ENCODE measurements at regions not wholly inside any gene's neighbourhood (a gene's known extent, or its start where the extent isn't known, plus 50 kb on each side); places are given as distances from the start of the nearest gene placed in this dataset.

- Histone ChIP-seq H3K9me3 (ENCODE audit: insufficient read depth, low read length, severe bottlenecking) (no peaks in the 10 kb centered on the region), H4K20me1 (ENCODE audit: insufficient read depth, low read length) (no peaks in the 10 kb centered on the region), H3K36me3 (ENCODE audit: insufficient read depth, low read length) (no peaks in the 10 kb centered on the region), H3K27me3 (ENCODE audit: insufficient read depth, low read length, poor library complexity) (no peaks in the 10 kb centered on the region), H3K4me3 (ENCODE audit: low read depth in 1 of 2, low read length in 2 of 2) (no peak overlapping the region), H2AFZ (ENCODE audit: low read depth, low read length) (no peak overlapping the region), H3K27ac (ENCODE audit: low read length) (no peak overlapping the region), H3K4me2 (ENCODE audit: insufficient read depth, low read length) (no peak overlapping the region), H3K79me2 (ENCODE audit: insufficient read depth, low read length) (no peaks in the 10 kb centered on the region), H3K9ac (ENCODE audit: low read depth, low read length) (no peak overlapping the region), H3K4me1 (ENCODE audit: insufficient read depth, low read length) (peaks cover 18% of the 10 kb centered on the region)
- no peak for TF ChIP-seq CTCF (IDR thresholded peaks at IDR 0.05; ENCODE audit: borderline replicate concordance, extremely low read depth, low read length, poor library complexity, severe bottlenecking)
- ATAC-seq (ENCODE audit: insufficient read depth, low read depth) (no peak), DNase-seq (no peak)
These were observed 386.2 kb upstream of the SLC30A5 start for GRCh38 chr5:68707575-68707974.

DNA sequence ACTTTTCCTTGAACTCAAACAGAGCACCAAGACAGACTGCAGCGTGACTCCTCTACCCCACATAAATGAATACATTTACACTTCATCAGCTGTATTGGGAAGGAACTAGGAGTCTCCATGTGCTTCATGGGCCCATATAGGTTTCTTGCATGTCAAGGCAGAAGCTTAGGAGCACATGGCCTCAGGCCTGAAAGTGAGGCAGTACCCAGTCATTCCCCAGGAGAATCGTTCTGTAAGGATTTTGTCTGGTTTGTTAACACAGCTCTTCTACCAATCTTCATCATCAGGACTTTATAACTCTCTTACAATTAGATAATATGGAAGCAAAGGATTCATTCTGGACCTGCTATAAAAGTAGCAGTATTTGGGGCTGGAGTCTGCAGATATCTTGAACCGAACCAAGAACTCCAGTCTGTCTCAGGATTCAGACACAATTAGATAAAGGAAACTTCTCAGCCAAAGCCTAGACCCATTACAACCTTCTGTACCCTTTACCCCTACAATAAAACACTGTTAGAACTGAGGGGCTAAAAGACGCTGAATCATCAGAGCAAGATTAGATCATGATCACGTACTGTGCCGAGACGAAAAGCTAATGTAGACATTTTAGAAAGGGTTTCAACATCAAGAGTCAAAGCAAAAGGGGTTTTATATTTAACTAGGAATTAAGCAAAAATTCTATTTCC is 385.5 kb upstream of the SLC30A5 start:
- no peak overlapping the region for H3K27ac ChIP-seq (ENCODE audit: low read length)
- no peak for TF ChIP-seq CTCF (IDR thresholded peaks at IDR 0.05; ENCODE audit: borderline replicate concordance, extremely low read depth, low read length, poor library complexity, severe bottlenecking)
- no peak overlapping the region for H3K9ac ChIP-seq (ENCODE audit: low read depth, low read length)
- no peak for ATAC-seq (ENCODE audit: insufficient read depth, low read depth)
- H3K4me1 ChIP-seq (ENCODE audit: insufficient read depth, low read length): peaks cover 18% of the 10 kb centered on the region
- H3K4me2 ChIP-seq (ENCODE audit: insufficient read depth, low read length): no peak overlapping the region
- H3K27me3 ChIP-seq (ENCODE audit: insufficient read depth, low read length, poor library complexity): no peaks in the 10 kb centered on the region
- H3K9me3 ChIP-seq (ENCODE audit: insufficient read depth, low read length, severe bottlenecking): no peaks in the 10 kb centered on the region
- no peak overlapping the region for H2AFZ ChIP-seq (ENCODE audit: low read depth, low read length)
- DNase-seq: no peak
- no peaks in the 10 kb centered on the region for H3K36me3 ChIP-seq (ENCODE audit: insufficient read depth, low read length)
- no peaks in the 10 kb centered on the region for H3K79me2 ChIP-seq (ENCODE audit: insufficient read depth, low read length)
- H3K4me3 ChIP-seq (ENCODE audit: low read depth in 1 of 2, low read length in 2 of 2): no peak overlapping the region
- H4K20me1 ChIP-seq (ENCODE audit: insufficient read depth, low read length): no peaks in the 10 kb centered on the region

GRCh38 chr5:68708842-68709170 is 385.0 kb upstream of the SLC30A5 start:
- Histone ChIP-seq H3K4me3 (ENCODE audit: low read depth in 1 of 2, low read length in 2 of 2) (no peak overlapping the region), H3K4me2 (ENCODE audit: insufficient read depth, low read length) (no peak overlapping the region), H3K27ac (ENCODE audit: low read length) (no peak overlapping the region), H3K9ac (ENCODE audit: low read depth, low read length) (no peak overlapping the region), H3K27me3 (ENCODE audit: insufficient read depth, low read length, poor library complexity) (no peaks in the 10 kb centered on the region), H3K9me3 (ENCODE audit: insufficient read depth, low read length, severe bottlenecking) (no peaks in the 10 kb centered on the region), H3K36me3 (ENCODE audit: insufficient read depth, low read length) (no peaks in the 10 kb centered on the region), H2AFZ (ENCODE audit: low read depth, low read length) (no peak overlapping the region), H3K4me1 (ENCODE audit: insufficient read depth, low read length) (peaks cover 18% of the 10 kb centered on the region), H3K79me2 (ENCODE audit: insufficient read depth, low read length) (no peaks in the 10 kb centered on the region), H4K20me1 (ENCODE audit: insufficient read depth, low read length) (no peaks in the 10 kb centered on the region)
- DNase-seq (no peak), ATAC-seq (ENCODE audit: insufficient read depth, low read depth) (no peak)
- TF ChIP-seq CTCF (IDR thresholded peaks at IDR 0.05; ENCODE audit: borderline replicate concordance, extremely low read depth, low read length, poor library complexity, severe bottlenecking): no peak
- TF ChIP-seq EZH2 (IDR thresholded peaks at IDR 0.05; ENCODE audit: borderline replicate concordance, low read depth, low read length, severe bottlenecking): no peak

DNA sequence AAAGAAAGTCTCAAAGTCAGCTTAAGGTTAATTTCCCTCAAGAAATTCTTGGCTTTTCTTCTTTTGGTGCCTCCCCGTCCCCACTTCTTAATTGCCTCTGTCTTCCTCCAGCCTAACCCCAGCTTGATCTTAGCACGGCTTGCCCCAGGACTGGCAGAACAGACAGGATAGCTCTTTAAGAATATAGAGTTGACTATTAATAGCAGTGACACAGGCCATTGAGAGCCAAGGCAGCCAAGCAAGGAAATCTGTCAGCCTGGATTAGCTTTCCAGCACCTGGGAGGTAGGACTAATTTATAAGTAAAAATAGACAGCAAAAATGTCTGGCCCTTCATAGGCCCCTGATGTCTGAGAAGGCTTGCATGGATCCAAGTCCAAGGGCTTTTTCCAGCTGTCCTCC is 384.6 kb upstream of the SLC30A5 start:
- no peak for ATAC-seq (ENCODE audit: insufficient read depth, low read depth)
- TF ChIP-seq CTCF (IDR thresholded peaks at IDR 0.05; ENCODE audit: borderline replicate concordance, extremely low read depth, low read length, poor library complexity, severe bottlenecking) (no peak), EZH2 (IDR thresholded peaks at IDR 0.05; ENCODE audit: borderline replicate concordance, low read depth, low read length, severe bottlenecking) (no peak)

More for the DNA sequence above, 384.6 kb upstream of the SLC30A5 start:
- H3K4me3 ChIP-seq (ENCODE audit: low read depth in 1 of 2, low read length in 2 of 2): no peak overlapping the region
- H4K20me1 ChIP-seq (ENCODE audit: insufficient read depth, low read length): no peaks in the 10 kb centered on the region
- H3K9me3 ChIP-seq (ENCODE audit: insufficient read depth, low read length, severe bottlenecking): no peaks in the 10 kb centered on the region
- H3K79me2 ChIP-seq (ENCODE audit: insufficient read depth, low read length): no peaks in the 10 kb centered on the region
- no peak overlapping the region for H3K27ac ChIP-seq (ENCODE audit: low read length)
- no peak for DNase-seq
- H3K36me3 ChIP-seq (ENCODE audit: insufficient read depth, low read length): no peaks in the 10 kb centered on the region
- H3K27me3 ChIP-seq (ENCODE audit: insufficient read depth, low read length, poor library complexity): no peaks in the 10 kb centered on the region
- peaks cover 18% of the 10 kb centered on the region for H3K4me1 ChIP-seq (ENCODE audit: insufficient read depth, low read length)
- no peak overlapping the region for H2AFZ ChIP-seq (ENCODE audit: low read depth, low read length)
- H3K9ac ChIP-seq (ENCODE audit: low read depth, low read length): no peak overlapping the region
- no peak overlapping the region for H3K4me2 ChIP-seq (ENCODE audit: insufficient read depth, low read length)

Data from DND-41 (cell line).